Keratinocyte (primary cell): ENCODE measurements at regions not wholly inside any gene's neighbourhood (a gene's known extent, or its start where the extent isn't known, plus 50 kb on each side); places are given as distances from the start of the nearest gene placed in this dataset.
A peak's percentile ranks its signal among the peaks of the same experiment; 100 is the strongest.
"Not testable (repeated sequence)": the region's sequence is repeated elsewhere in the genome, so short reads cannot be mapped to it uniquely, and the experiment has no call there.

Experiments
- DNase-seq: peaks from one replicate; pipeline ENCODE4 v3.0.0-alpha.2; 2011; ENCODE audit warnings: low read depth, missing footprints, low spot score
- FAIRE-seq: peaks from 2 replicates; lab custom pipeline; 2011; peaks lifted over from hg19 to GRCh38; lab: Jason Lieb, UNC
- H2AFZ ChIP-seq: 2 replicates; pipeline ENCODE4 v1.6.0; 2012; ENCODE audit warnings: low read length, control low read depth, inconsistent platforms; ENCODE audit not compliant: control insufficient read depth
- H3K27ac ChIP-seq: 2 replicates; pipeline ENCODE4 v1.5.1; 2011; ENCODE audit warnings: low read length; ENCODE audit not compliant: control insufficient read depth, insufficient read depth
- H3K27me3 ChIP-seq: 3 replicates; pipeline ENCODE4 v1.6.0; 2011; ENCODE audit warnings: low read length; ENCODE audit not compliant: control insufficient read depth, insufficient read depth; ENCODE audit errors: extremely low read depth
- H3K36me3 ChIP-seq, 2 experiments: 2 replicates in 1 of 2; 3 replicates in 1 of 2; pipeline ENCODE4 v1.5.1; 2011; ENCODE audit warnings: low read length in 2 of 2, mild to moderate bottlenecking in 1 of 2; ENCODE audit not compliant: control insufficient read depth in 2 of 2, insufficient read depth in 2 of 2; ENCODE audit errors: extremely low read depth in 1 of 2
- H3K4me1 ChIP-seq: 3 replicates; pipeline ENCODE4 v1.5.1; 2011; ENCODE audit warnings: low read length; ENCODE audit not compliant: control insufficient read depth, insufficient read depth; ENCODE audit errors: extremely low read depth
- H3K4me2 ChIP-seq: 3 replicates; pipeline ENCODE4 v1.6.0; 2011; ENCODE audit warnings: low read depth, low read length; ENCODE audit not compliant: control insufficient read depth, insufficient read depth; ENCODE audit errors: extremely low read depth
- H3K4me3 ChIP-seq, 3 experiments: fragments of 200-600 bp in 1 of 3; sonication (generic) in 1 of 3; 2 replicates in 2 of 3; 3 replicates in 1 of 3; pipeline ENCODE4 v1.5.1; 2011 to 2016; ENCODE audit warnings: low read length in 3 of 3, mild to moderate bottlenecking in 3 of 3, control low read depth in 2 of 3, inconsistent platforms in 1 of 3, low read depth in 1 of 3, mixed read lengths in 1 of 3, mixed run types in 1 of 3, moderate library complexity in 1 of 3; ENCODE audit not compliant: control insufficient read depth in 2 of 3, insufficient read depth in 2 of 3; ENCODE audit errors: extremely low read depth in 1 of 3
- H3K79me2 ChIP-seq: 2 replicates; pipeline ENCODE4 v1.6.0; 2012; ENCODE audit warnings: low read length; ENCODE audit not compliant: control insufficient read depth, insufficient read depth
- H3K9ac ChIP-seq: 3 replicates; pipeline ENCODE4 v1.6.0; 2011; ENCODE audit warnings: low read length; ENCODE audit not compliant: control insufficient read depth, insufficient read depth; ENCODE audit errors: extremely low read depth
- H3K9me1 ChIP-seq: 3 replicates; pipeline ENCODE4 v1.6.0; 2011; ENCODE audit warnings: low read length; ENCODE audit not compliant: control insufficient read depth, insufficient read depth; ENCODE audit errors: extremely low read depth
- H3K9me3 ChIP-seq: 2 replicates; pipeline ENCODE4 v1.5.1; 2012; ENCODE audit warnings: low read depth, low read length; ENCODE audit not compliant: control insufficient read depth
- H4K20me1 ChIP-seq: 3 replicates; pipeline ENCODE4 v1.6.0; 2011; ENCODE audit warnings: low read length; ENCODE audit not compliant: control insufficient read depth, insufficient read depth; ENCODE audit errors: extremely low read depth
- EZH2 ChIP-seq: IDR thresholded peaks from one replicate; pipeline ENCODE4 v1.6.1; 2012; ENCODE audit warnings: inconsistent platforms, mild to moderate bottlenecking, low read length, moderate library complexity
- dilution Hi-C: fragments of 300-500 bp; cut with MboI; formaldehyde crosslinking; loops from one replicate; pipeline ENCODE4 v1.7.0; 2020; ENCODE audit warnings: low sequenced_read_pairs; ENCODE audit not compliant: extremely low pct_ligation_motif_present
- TF ChIP-seq, protein P1 (sequence below), 3 experiments: IDR thresholded peaks in 1 of 3; conservative IDR thresholded peaks in 1 of 3; optimal IDR thresholded peaks in 1 of 3; 2 replicates in 2 of 3; 3 replicates in 1 of 3; pipeline versions ENCODE3 to v1.5.1; 2011; ENCODE audit warnings: low read length in 3 of 3, mild to moderate bottlenecking in 3 of 3, moderate library complexity in 2 of 3, control low read depth in 1 of 3, inconsistent platforms in 1 of 3; ENCODE audit not compliant: insufficient read depth in 2 of 3; ENCODE audit errors: extremely low read depth in 1 of 3

DNA sequence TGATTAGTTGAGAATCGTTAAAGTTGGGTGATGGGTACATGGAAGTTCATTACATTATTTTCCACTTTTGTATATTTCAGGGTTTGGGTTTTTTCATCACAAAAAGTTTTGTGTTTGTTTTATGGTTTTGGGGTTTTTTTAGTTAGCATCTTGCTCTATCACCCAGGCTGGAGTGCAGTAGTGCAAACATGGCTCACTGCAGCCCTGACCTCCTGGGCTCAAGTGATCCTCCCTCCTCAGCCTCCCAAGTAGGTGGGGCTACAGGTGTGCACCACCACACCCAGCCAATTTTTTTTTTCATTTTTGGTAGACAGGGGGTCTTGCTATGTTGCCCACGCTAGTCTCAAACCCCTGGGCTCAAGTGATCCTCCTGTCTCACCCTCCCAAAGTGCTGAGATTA, 100.1 kb upstream of the CHD2 start:
- no peaks in the 10 kb centered on the region for H3K36me3 ChIP-seq
- H3K27me3 ChIP-seq, result no peaks in the 10 kb centered on the region
- FAIRE-seq (no peak), DNase-seq (no peak)
- H3K4me1 ChIP-seq, result peaks cover 31% of the 10 kb centered on the region
- no peak overlapping the region for H3K27ac ChIP-seq
- no peak overlapping the region for H3K4me2 ChIP-seq
- no peak overlapping the region for H2AFZ ChIP-seq
- TF ChIP-seq, protein P1, sequence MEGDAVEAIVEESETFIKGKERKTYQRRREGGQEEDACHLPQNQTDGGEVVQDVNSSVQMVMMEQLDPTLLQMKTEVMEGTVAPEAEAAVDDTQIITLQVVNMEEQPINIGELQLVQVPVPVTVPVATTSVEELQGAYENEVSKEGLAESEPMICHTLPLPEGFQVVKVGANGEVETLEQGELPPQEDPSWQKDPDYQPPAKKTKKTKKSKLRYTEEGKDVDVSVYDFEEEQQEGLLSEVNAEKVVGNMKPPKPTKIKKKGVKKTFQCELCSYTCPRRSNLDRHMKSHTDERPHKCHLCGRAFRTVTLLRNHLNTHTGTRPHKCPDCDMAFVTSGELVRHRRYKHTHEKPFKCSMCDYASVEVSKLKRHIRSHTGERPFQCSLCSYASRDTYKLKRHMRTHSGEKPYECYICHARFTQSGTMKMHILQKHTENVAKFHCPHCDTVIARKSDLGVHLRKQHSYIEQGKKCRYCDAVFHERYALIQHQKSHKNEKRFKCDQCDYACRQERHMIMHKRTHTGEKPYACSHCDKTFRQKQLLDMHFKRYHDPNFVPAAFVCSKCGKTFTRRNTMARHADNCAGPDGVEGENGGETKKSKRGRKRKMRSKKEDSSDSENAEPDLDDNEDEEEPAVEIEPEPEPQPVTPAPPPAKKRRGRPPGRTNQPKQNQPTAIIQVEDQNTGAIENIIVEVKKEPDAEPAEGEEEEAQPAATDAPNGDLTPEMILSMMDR (optimal IDR thresholded peaks at IDR 0.05 in 1 of 3, IDR thresholded peaks at IDR 0.05 in 1 of 3, conservative IDR thresholded peaks at IDR 0.05 in 1 of 3; ENCODE audit: extremely low read depth in 1 of 3, insufficient read depth in 2 of 3, low read length in 3 of 3), result no peak
- TF ChIP-seq EZH2, result no peak
- H3K9me1 ChIP-seq, result no peaks in the 10 kb centered on the region
- H3K9ac ChIP-seq, result no peak overlapping the region
- no peak overlapping the region for H3K4me3 ChIP-seq
- no peaks in the 10 kb centered on the region for H3K9me3 ChIP-seq
- H4K20me1 ChIP-seq, result no peaks in the 10 kb centered on the region
- dilution Hi-C loops, result loop anchor here (25.0 kb wide), 1 partner anchor 112 kb away; the partner anchor contains the start of gene CHD2
- no peaks in the 10 kb centered on the region for H3K79me2 ChIP-seq

DNA sequence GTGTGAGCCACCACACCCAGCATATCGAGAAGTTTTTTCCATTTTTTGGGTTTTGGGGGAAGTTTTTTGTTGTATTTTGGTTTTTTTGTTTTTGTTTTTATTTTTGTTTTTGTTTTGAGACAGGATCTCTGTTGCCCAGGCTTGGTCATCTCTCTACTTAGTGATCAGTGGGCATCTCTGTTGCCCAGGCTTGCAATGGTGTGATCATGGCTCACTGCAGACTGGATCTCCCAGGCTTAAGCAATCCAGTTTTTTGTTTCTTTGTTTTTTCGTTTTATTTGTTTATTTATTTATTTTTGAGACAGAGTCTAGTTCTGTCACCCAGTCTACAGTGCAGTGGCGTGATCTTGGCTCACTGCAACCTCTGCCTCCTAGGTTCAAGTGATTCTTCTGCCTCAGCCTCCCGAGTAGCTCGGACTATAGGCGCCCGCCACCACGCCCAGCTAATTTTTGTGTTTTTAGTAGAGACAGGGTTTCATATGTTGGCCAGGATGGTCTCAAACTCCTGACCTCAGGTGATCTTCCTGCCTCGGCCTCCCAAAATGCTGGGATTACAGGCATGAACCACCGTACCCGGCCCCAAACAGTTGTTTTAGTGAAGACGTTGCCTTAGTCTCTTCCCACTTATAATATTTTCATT, 99.6 kb upstream of the CHD2 start:
- DNase-seq, H3K4me3 ChIP-seq, H2AFZ ChIP-seq, H3K27ac ChIP-seq, H3K36me3 ChIP-seq, H3K9ac ChIP-seq, FAIRE-seq, H3K9me3 ChIP-seq, H3K9me1 ChIP-seq, H3K4me2 ChIP-seq, H3K79me2 ChIP-seq, H4K20me1 ChIP-seq, H3K27me3 ChIP-seq: not testable (repeated sequence)
- dilution Hi-C loops, result loop anchor here (25.0 kb wide), 1 partner anchor 112 kb away; the partner anchor contains the start of gene CHD2
- H3K4me1 ChIP-seq, result peaks cover 32% of the 10 kb centered on the region

DNA sequence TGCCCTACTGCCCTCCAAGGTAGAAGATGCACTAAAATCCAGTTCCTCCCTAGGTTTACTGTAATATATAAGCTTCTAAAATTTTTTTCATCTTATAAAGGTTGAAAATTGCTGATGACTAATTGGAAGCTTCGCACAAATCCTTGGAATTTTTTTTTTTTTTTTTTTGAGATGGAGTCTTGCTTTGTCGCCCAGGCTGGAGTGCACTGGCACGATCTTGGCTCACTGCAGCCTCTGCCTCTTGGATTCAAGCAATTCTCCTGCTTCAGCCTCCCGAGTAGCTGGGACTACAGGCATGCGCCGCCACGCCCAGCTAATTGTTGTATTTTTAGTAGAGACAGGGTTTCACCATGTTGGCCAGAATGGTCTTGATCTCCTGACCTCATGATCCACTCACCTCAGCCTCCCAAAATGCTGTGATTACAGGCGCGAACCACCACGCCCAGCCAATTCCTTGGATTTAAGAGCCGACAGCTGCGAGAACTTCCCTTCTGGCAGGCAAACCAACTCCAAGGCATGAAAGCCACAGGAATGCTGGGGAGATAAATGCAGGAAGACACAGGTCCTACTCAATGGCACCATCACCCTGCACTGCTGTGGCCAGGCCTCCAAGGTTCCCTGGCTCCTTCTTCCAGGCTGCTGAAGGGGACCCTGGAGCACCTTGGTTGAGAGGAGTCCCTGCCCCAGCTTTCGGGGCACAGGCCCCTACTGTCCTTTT, 98.9 kb upstream of the CHD2 start:
- peaks cover 32% of the 10 kb centered on the region for H3K4me1 ChIP-seq

More for the DNA sequence above, 98.9 kb upstream of the CHD2 start:
- not testable (repeated sequence) for H3K27me3 ChIP-seq, H4K20me1 ChIP-seq, H3K79me2 ChIP-seq, H3K36me3 ChIP-seq, H3K9me3 ChIP-seq, DNase-seq, H3K9me1 ChIP-seq
- peak overlapping the region; percentile 87 for H2AFZ ChIP-seq
- H3K4me2 ChIP-seq, result peak overlapping the region; percentile 88
- peak overlapping the region; percentile 98 for H3K27ac ChIP-seq
- peak overlapping the region; percentile 79 for H3K9ac ChIP-seq
- peak overlapping the region in 2 of 3 experiments; percentile 33 to 46 for H3K4me3 ChIP-seq
- peak; percentile 36 for FAIRE-seq
- dilution Hi-C loops, result loop anchor here (25.0 kb wide), 1 partner anchor 111 kb away; the partner anchor contains the start of gene CHD2
